ENCODE measurements at regions not wholly inside any gene's neighbourhood (a gene's known extent, or its start where the extent isn't known, plus 50 kb on each side); places are given as distances from the start of the nearest gene placed in this dataset.

DNA sequence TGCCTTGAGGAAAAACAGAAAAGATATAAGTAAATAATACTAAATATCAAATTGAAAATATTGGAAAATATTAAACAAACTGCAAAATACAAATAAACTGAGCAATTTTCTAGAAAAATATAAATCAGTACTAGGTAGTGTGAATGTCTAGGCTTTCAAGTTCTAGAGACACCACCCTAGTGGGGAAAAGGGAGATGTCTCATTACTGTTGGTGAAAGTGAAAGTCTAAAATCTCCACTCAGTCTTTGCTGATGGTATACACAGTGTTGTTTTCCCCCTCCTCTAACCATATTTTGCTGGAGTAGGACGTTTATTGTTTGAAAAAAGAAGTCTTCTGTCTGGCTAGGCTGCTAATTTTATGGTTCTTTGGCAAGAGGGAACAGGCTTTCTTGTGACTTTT lies 1368.9 kb downstream of the OTOL1 start:
- TF ChIP-seq, protein P1, sequence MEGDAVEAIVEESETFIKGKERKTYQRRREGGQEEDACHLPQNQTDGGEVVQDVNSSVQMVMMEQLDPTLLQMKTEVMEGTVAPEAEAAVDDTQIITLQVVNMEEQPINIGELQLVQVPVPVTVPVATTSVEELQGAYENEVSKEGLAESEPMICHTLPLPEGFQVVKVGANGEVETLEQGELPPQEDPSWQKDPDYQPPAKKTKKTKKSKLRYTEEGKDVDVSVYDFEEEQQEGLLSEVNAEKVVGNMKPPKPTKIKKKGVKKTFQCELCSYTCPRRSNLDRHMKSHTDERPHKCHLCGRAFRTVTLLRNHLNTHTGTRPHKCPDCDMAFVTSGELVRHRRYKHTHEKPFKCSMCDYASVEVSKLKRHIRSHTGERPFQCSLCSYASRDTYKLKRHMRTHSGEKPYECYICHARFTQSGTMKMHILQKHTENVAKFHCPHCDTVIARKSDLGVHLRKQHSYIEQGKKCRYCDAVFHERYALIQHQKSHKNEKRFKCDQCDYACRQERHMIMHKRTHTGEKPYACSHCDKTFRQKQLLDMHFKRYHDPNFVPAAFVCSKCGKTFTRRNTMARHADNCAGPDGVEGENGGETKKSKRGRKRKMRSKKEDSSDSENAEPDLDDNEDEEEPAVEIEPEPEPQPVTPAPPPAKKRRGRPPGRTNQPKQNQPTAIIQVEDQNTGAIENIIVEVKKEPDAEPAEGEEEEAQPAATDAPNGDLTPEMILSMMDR (IDR thresholded peaks at IDR 0.05): no peak
- no peak for TF ChIP-seq POLR2A (IDR thresholded peaks at IDR 0.05)

Measured in tibial nerve (tissue), 3 donors.